A673 (cell line): ENCODE measurements at regions not wholly inside any gene's neighbourhood (a gene's known extent, or its start where the extent isn't known, plus 50 kb on each side); places are given as distances from the start of the nearest gene placed in this dataset.
A peak's percentile ranks its signal among the peaks of the same experiment; 100 is the strongest.
"Not testable (repeated sequence)": the region's sequence is repeated elsewhere in the genome, so short reads cannot be mapped to it uniquely, and the experiment has no call there.

Experiments used
- BruUV-seq: library from RNA; stranded (reverse); fragments of 400-500 nt; replicated peaks from 2 replicates; lab custom pipeline; 2021; lab: Mats Ljungman, UMichigan
- CTCF ChIA-PET: fragments of 300-600 bp; sonication (Branson Sonifier 250); formaldehyde crosslinking; loops from one replicate; lab custom pipeline; 2022; ENCODE audit warnings: antibody characterized with exemption; lab: Charles Lee
- POLR2A ChIA-PET: fragments of 300-600 bp; sonication (Branson Sonifier 250); formaldehyde crosslinking; loops from one replicate; lab custom pipeline; 2022; ENCODE audit warnings: antibody characterized with exemption; ENCODE audit not compliant: low non-redundant PET; lab: Charles Lee
- DNase-seq: peaks from one replicate; pipeline ENCODE4 v3.0.0-alpha.2; 2015; ENCODE audit warnings: low spot score
- H3K27ac ChIP-seq: fragments of 200-600 bp; sonication (generic); 2 replicates; pipeline ENCODE4 v1.5.1; 2016; ENCODE audit warnings: mixed run types, low read depth, mild to moderate bottlenecking, mixed read lengths, antibody characterized with exemption, low read length; ENCODE audit not compliant: poor library complexity, severe bottlenecking
- H3K27me3 ChIP-seq: fragments of 200-600 bp; sonication (generic); replicated peaks from 2 replicates; pipeline ENCODE4 v1.6.1; 2017; ENCODE audit warnings: mixed run types, low read depth, mild to moderate bottlenecking, mixed read lengths, antibody characterized with exemption, low read length; ENCODE audit not compliant: insufficient read depth, poor library complexity
- H3K36me3 ChIP-seq: fragments of 200-600 bp; sonication (generic); 2 replicates; pipeline ENCODE4 v1.6.1; 2016; ENCODE audit warnings: mixed run types, mild to moderate bottlenecking, mixed read lengths, antibody characterized with exemption, low read length; ENCODE audit not compliant: insufficient read depth, poor library complexity, severe bottlenecking
- H3K4me1 ChIP-seq: fragments of 200-600 bp; sonication (generic); 2 replicates; pipeline ENCODE4 v1.6.1; 2017; ENCODE audit warnings: mixed run types, mild to moderate bottlenecking, mixed read lengths, antibody characterized with exemption, low read length; ENCODE audit not compliant: insufficient read depth, poor library complexity, severe bottlenecking
- H3K4me3 ChIP-seq: fragments of 200-600 bp; sonication (generic); 2 replicates; pipeline ENCODE4 v1.5.1; 2016; ENCODE audit warnings: low read depth, mixed run types, mild to moderate bottlenecking, mixed read lengths, low read length; ENCODE audit not compliant: poor library complexity, severe bottlenecking
- H3K9me3 ChIP-seq: fragments of 200-600 bp; sonication (generic); 2 replicates; pipeline ENCODE4 v1.6.1; 2016; ENCODE audit warnings: mixed run types, low read depth, mild to moderate bottlenecking, mixed read lengths, antibody characterized with exemption, low read length; ENCODE audit not compliant: poor library complexity, severe bottlenecking
- EZH2 ChIP-seq: fragments of 200-600 bp; sonication (generic); IDR thresholded peaks from 2 replicates; pipeline ENCODE4 v1.6.1; 2017; ENCODE audit warnings: borderline replicate concordance, low read depth, mild to moderate bottlenecking, mixed read lengths, antibody characterized with exemption, low read length; ENCODE audit not compliant: poor library complexity, severe bottlenecking
- intact Hi-C: fragments of 100-400 bp; cut with micrococcal nuclease; formaldehyde crosslinking; loops from one replicate; pipeline ENCODE4 v1.10.0; 2022; ENCODE audit not compliant: unreplicated experiment
- TF ChIP-seq, protein P1 (sequence below): fragments of 300-800, 200-600 bp; sonication (generic); conservative IDR thresholded peaks from 2 replicates; pipeline ENCODE4 v1.5.1; 2017; ENCODE audit warnings: low read depth, mild to moderate bottlenecking, antibody characterized with exemption, low read length, moderate library complexity, mixed read lengths

DNA sequence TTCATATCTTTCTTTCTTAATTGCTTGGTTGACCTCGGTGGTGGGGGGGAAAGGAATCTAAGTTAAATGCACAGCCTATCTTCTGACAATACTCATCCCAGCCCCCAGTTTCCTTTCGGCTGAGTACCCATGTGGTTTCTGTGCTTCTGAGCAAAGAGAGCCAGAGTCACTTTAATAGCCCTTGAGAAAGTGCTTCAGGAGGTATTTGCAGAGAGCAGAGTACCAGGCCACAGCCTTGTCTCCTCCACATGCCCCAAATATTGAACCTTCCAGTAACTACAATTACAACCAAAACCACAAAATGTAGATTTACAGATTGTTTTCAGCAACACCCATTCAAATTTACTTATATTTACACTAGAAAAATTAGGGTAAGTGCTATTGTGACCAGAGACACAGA lies 647.4 kb downstream of the NR2F2 start:
- ChIA-PET CTCF (no interaction called here), POLR2A (no interaction called here)
- Histone ChIP-seq H3K27me3 (no peaks in the 10 kb centered on the region), H3K9me3 (no peaks in the 10 kb centered on the region), H3K27ac (no peak overlapping the region), H3K4me3 (no peak overlapping the region), H3K4me1 (no peaks in the 10 kb centered on the region), H3K36me3 (no peaks in the 10 kb centered on the region)
- DNase-seq = no peak
- no TSS peak for BruUV-seq
- TF ChIP-seq, protein P1, sequence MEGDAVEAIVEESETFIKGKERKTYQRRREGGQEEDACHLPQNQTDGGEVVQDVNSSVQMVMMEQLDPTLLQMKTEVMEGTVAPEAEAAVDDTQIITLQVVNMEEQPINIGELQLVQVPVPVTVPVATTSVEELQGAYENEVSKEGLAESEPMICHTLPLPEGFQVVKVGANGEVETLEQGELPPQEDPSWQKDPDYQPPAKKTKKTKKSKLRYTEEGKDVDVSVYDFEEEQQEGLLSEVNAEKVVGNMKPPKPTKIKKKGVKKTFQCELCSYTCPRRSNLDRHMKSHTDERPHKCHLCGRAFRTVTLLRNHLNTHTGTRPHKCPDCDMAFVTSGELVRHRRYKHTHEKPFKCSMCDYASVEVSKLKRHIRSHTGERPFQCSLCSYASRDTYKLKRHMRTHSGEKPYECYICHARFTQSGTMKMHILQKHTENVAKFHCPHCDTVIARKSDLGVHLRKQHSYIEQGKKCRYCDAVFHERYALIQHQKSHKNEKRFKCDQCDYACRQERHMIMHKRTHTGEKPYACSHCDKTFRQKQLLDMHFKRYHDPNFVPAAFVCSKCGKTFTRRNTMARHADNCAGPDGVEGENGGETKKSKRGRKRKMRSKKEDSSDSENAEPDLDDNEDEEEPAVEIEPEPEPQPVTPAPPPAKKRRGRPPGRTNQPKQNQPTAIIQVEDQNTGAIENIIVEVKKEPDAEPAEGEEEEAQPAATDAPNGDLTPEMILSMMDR = no peak
- no peak for TF ChIP-seq EZH2
- intact Hi-C loops = no loop called here

DNA sequence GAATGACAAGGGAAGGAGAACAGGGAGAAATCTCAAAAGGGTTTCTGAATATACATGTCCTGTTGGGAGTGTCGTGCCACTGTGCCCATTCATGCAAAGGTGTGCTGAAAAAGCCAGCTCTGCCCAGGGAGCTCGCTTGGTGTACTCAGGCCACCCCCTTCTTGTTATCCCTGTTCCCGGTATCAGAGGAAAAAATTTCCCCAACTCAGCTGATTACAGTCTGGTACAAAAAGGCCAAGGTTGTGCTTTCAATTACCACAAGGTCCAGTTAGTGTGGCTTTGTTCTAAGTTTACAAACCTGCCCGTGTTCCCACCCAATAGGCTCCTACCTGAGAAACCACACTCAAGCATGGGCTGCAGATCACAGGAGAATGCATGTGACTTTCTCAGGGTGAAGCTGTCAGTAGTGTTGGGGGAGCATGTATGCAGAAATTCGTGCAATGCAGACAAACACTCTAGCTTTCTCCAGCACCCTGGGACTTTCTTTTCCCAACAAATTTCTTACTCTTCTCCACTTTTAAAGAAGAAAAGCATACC lies 648.5 kb downstream of the NR2F2 start:
- CTCF ChIA-PET = no interaction called here
- intact Hi-C loops = no loop called here
- Histone ChIP-seq H3K27ac (no peak overlapping the region), H3K4me3 (no peak overlapping the region), H3K36me3 (no peaks in the 10 kb centered on the region), H3K9me3 (no peaks in the 10 kb centered on the region), H3K4me1 (no peaks in the 10 kb centered on the region), H3K27me3 (no peaks in the 10 kb centered on the region)
- BruUV-seq = no TSS peak
- no peak for DNase-seq
- TF ChIP-seq, protein P1 = no peak
- TF ChIP-seq EZH2 = no peak
- POLR2A ChIA-PET = no interaction called here

DNA sequence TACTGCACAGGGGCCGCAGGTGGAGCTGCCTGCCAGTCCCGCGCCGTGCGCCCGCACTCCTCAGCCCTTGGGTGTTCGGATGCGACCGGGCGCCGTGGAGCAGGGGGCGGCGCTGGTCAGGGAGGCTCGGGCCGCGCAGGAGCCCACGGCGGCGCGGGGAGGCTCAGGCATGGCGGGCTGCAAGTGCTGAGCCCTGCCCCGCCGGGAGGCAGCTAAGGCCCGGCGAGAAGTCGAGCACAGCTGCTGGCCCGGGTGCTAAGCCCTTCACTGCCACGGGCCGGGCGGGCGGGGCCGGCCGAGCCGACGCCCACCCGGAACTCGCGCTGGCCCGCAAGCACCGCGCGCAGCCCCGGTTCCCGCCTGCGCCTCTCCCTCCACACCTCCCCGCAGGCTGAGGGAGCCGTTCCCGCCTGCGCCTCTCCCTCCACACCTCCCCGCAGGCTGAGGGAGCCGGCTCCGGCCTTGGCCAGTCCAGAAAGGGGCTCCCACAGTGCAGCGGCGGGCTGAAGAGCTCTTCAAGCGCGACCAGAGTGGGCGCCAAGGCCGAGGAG lies 653.7 kb downstream of the NR2F2 start:
- POLR2A ChIA-PET, DNase-seq, H3K4me3 ChIP-seq, H3K36me3 ChIP-seq, CTCF ChIA-PET, intact Hi-C loops, H3K9me3 ChIP-seq, H3K4me1 ChIP-seq, H3K27ac ChIP-seq, H3K27me3 ChIP-seq, BruUV-seq: not testable (repeated sequence)

DNA sequence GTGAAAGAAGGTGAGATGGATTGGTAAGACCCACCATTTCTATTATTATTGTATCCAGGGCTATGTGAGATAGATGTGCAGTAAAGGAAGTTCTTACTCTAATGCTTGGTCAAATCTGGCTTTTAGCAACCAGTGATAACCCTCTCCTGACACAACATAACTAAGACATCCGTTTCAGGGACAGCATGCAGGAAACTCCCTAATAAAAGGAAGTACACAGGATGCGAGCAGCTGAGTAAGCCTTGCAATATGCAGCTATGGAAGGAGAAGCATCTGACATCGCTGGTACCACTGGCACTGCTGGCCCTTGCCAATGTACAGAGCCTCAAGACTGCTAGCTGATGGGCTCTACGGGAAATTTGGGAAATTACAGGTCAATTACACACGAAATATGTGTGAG lies 662.3 kb downstream of the NR2F2 start:
- CTCF ChIA-PET = no interaction called here
- intact Hi-C loops = no loop called here

More for the DNA sequence above, 662.3 kb downstream of the NR2F2 start:
- no peak overlapping the region for H3K4me3 ChIP-seq
- no peaks in the 10 kb centered on the region for H3K27me3 ChIP-seq
- H3K4me1 ChIP-seq = peaks cover under 1% of the 10 kb centered on the region
- H3K36me3 ChIP-seq = no peaks in the 10 kb centered on the region
- POLR2A ChIA-PET = no interaction called here
- BruUV-seq = no TSS peak
- peaks cover 6% of the 10 kb centered on the region for H3K9me3 ChIP-seq
- no peak for TF ChIP-seq EZH2
- TF ChIP-seq, protein P1 = no peak
- peak; percentile 22 for DNase-seq
- H3K27ac ChIP-seq = no peak overlapping the region
